GM21529 (cell line): ENCODE measurements at regions not wholly inside any gene's neighbourhood (a gene's known extent, or its start where the extent isn't known, plus 50 kb on each side); places are given as distances from the start of the nearest gene placed in this dataset.
"Not testable (repeated sequence)": the region's sequence is repeated elsewhere in the genome, so short reads cannot be mapped to it uniquely, and the experiment has no call there.

Experiments used
- ATAC-seq: cut with Tn5 transposase; IDR thresholded peaks from one replicate; pipeline ENCODE4 v1.9.1; 2021; ENCODE audit not compliant: unreplicated experiment

- no peak for ATAC-seq
These were observed 378.8 kb downstream of the MED13L start for GRCh38 chr12:115898670-115899069.

- no peak for ATAC-seq
These were observed 379.8 kb downstream of the MED13L start for GRCh38 chr12:115897729-115898128.

- ATAC-seq = no peak
These were observed 382.2 kb downstream of the MED13L start for GRCh38 chr12:115895247-115895646.

- ATAC-seq = no peak
These were observed 385.8 kb downstream of the MED13L start for GRCh38 chr12:115891556-115892164.

GRCh38 chr12:115886666-115887065 is 390.8 kb downstream of the MED13L start:
- no peak for ATAC-seq

- ATAC-seq = no peak
These were observed 392.3 kb downstream of the MED13L start for GRCh38 chr12:115885040-115885690.

GRCh38 chr12:115882936-115883335 is 394.6 kb downstream of the MED13L start:
- ATAC-seq = no peak

- no peak for ATAC-seq
These were observed 397.3 kb downstream of the MED13L start for GRCh38 chr12:115880238-115880637.

- no peak for ATAC-seq
These were observed 398.1 kb downstream of the MED13L start for GRCh38 chr12:115879354-115879753.

GRCh38 chr12:115873451-115874082 is 403.9 kb downstream of the MED13L start:
- no peak for ATAC-seq

- no peak for ATAC-seq
These were observed 404.6 kb downstream of the MED13L start for GRCh38 chr12:115872919-115873357.

- no peak for ATAC-seq
These were observed 405.3 kb downstream of the MED13L start for GRCh38 chr12:115872212-115872611.

- ATAC-seq = no peak
These were observed 405.8 kb downstream of the MED13L start for GRCh38 chr12:115871714-115872113.

GRCh38 chr12:115870510-115870909 is 407.0 kb downstream of the MED13L start:
- ATAC-seq = no peak

GRCh38 chr12:115870021-115870420 is 407.5 kb downstream of the MED13L start:
- ATAC-seq = no peak

GRCh38 chr12:115869604-115870003 is 407.9 kb downstream of the MED13L start:
- ATAC-seq = no peak

GRCh38 chr12:115868624-115869023 is 408.9 kb downstream of the MED13L start:
- no peak for ATAC-seq

- ATAC-seq = no peak
These were observed 409.6 kb downstream of the MED13L start for GRCh38 chr12:115867854-115868253.

GRCh38 chr12:115866909-115867525 is 410.5 kb downstream of the MED13L start:
- no peak for ATAC-seq

- ATAC-seq = not testable (repeated sequence)
These were observed 411.2 kb downstream of the MED13L start for GRCh38 chr12:115866281-115866680.

GRCh38 chr12:115864396-115864795 is 413.1 kb downstream of the MED13L start:
- ATAC-seq = no peak

GRCh38 chr12:115860619-115861018 is 416.9 kb downstream of the MED13L start:
- ATAC-seq = no peak
